ENCODE measurements at regions not wholly inside any gene's neighbourhood (a gene's known extent, or its start where the extent isn't known, plus 50 kb on each side); places are given as distances from the start of the nearest gene placed in this dataset.

DNA sequence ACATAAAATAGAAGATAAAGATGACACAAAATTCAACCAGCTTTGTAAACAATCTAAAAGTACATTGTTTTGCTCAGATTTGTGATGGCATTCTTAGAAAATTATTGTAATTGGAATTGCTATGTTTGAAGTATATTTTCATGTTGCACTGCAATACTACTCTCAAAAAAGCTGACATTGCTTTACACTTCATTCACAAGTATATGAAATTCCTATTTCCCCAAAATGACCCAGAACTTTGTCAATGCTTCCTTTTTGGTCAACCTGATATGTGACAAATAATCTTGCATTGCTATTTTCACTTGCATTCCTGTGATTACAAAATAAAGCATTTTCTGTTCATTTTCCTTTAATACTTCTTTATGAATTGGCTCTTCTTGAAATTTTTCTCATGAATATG lies 104.1 kb upstream of the BMP5 start:
- TF ChIP-seq, protein P1, sequence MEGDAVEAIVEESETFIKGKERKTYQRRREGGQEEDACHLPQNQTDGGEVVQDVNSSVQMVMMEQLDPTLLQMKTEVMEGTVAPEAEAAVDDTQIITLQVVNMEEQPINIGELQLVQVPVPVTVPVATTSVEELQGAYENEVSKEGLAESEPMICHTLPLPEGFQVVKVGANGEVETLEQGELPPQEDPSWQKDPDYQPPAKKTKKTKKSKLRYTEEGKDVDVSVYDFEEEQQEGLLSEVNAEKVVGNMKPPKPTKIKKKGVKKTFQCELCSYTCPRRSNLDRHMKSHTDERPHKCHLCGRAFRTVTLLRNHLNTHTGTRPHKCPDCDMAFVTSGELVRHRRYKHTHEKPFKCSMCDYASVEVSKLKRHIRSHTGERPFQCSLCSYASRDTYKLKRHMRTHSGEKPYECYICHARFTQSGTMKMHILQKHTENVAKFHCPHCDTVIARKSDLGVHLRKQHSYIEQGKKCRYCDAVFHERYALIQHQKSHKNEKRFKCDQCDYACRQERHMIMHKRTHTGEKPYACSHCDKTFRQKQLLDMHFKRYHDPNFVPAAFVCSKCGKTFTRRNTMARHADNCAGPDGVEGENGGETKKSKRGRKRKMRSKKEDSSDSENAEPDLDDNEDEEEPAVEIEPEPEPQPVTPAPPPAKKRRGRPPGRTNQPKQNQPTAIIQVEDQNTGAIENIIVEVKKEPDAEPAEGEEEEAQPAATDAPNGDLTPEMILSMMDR (IDR thresholded peaks at IDR 0.05): no peak
- TF ChIP-seq ZNF425 (CRISPR knock-in tag; conservative IDR thresholded peaks at IDR 0.05) (no peak), ZNF232 (CRISPR knock-in tag; IDR thresholded peaks at IDR 0.05) (no peak), ZNF281 (CRISPR knock-in tag; IDR thresholded peaks at IDR 0.05) (no peak), CREM (CRISPR knock-in tag; IDR thresholded peaks at IDR 0.05) (no peak), AFF4 (CRISPR knock-in tag; IDR thresholded peaks at IDR 0.05; ENCODE audit: borderline replicate concordance) (no peak), ZNF317 (CRISPR knock-in tag; IDR thresholded peaks at IDR 0.05; ENCODE audit: borderline replicate concordance, low read depth) (no peak), ATF3 (CRISPR knock-in tag; conservative IDR thresholded peaks at IDR 0.05) (no peak), USF2 (CRISPR knock-in tag; IDR thresholded peaks at IDR 0.05) (no peak), STAT6 (CRISPR knock-in tag; conservative IDR thresholded peaks at IDR 0.05; ENCODE audit: low read depth) (no peak), MYBL2 (CRISPR knock-in tag; IDR thresholded peaks at IDR 0.05) (no peak), GABPB1 (CRISPR knock-in tag; IDR thresholded peaks at IDR 0.05) (no peak)

Data from WTC11 (cell line).